BLaER1 (cell line): ENCODE measurements at regions not wholly inside any gene's neighbourhood (a gene's known extent, or its start where the extent isn't known, plus 50 kb on each side); places are given as distances from the start of the nearest gene placed in this dataset.
"Not testable (repeated sequence)": the region's sequence is repeated elsewhere in the genome, so short reads cannot be mapped to it uniquely, and the experiment has no call there.

Experiments
- H3K27ac ChIP-seq: shearing (Covaris generic); formaldehyde crosslinking; 2 replicates; pipeline ENCODE4 v1.8.1; 2022
- H3K27me3 ChIP-seq: shearing (Covaris generic); formaldehyde crosslinking; 2 replicates; pipeline ENCODE4 v1.8.1; 2022
- H3K36me3 ChIP-seq: shearing (Covaris generic); formaldehyde crosslinking; 2 replicates; pipeline ENCODE4 v1.8.1; 2022
- H3K4me1 ChIP-seq: shearing (Covaris generic); formaldehyde crosslinking; 2 replicates; pipeline ENCODE4 v1.8.1; 2022
- H3K4me2 ChIP-seq: shearing (Covaris generic); formaldehyde crosslinking; 2 replicates; pipeline ENCODE4 v1.8.1; 2022
- H3K4me3 ChIP-seq: shearing (Covaris generic); formaldehyde crosslinking; 2 replicates; pipeline ENCODE4 v1.8.1; 2022
- H3K9ac ChIP-seq: shearing (Covaris generic); formaldehyde crosslinking; 2 replicates; pipeline ENCODE4 v1.8.1; 2022
- H3K9me3 ChIP-seq: shearing (Covaris generic); formaldehyde crosslinking; 2 replicates; pipeline ENCODE4 v1.8.1; 2022
- H4K20me1 ChIP-seq: shearing (Covaris generic); formaldehyde crosslinking; 2 replicates; pipeline ENCODE4 v1.8.1; 2022
- Cebpa-rat ChIP-seq: shearing (Covaris generic); IDR thresholded peaks from 2 replicates; pipeline ENCODE4 v1.8.1; 2022

- Histone ChIP-seq H3K27me3 (no peaks in the 10 kb centered on the region), H3K36me3 (no peaks in the 10 kb centered on the region), H4K20me1 (no peaks in the 10 kb centered on the region), H3K27ac (no peak overlapping the region), H3K9me3 (no peaks in the 10 kb centered on the region), H3K4me2 (no peak overlapping the region), H3K4me1 (no peaks in the 10 kb centered on the region), H3K4me3 (no peak overlapping the region), H3K9ac (no peak overlapping the region)
- no peak for TF ChIP-seq Cebpa-rat
These were observed 928.3 kb downstream of the NR2F1-AS1 start for GRCh38 chr5:92652756-92653155.

- no peak overlapping the region for H3K9ac ChIP-seq
- no peak overlapping the region for H3K27ac ChIP-seq
- no peaks in the 10 kb centered on the region for H4K20me1 ChIP-seq
- H3K27me3 ChIP-seq: no peaks in the 10 kb centered on the region
- no peak overlapping the region for H3K4me2 ChIP-seq
- no peak overlapping the region for H3K4me3 ChIP-seq
- no peaks in the 10 kb centered on the region for H3K9me3 ChIP-seq
- no peaks in the 10 kb centered on the region for H3K4me1 ChIP-seq
- no peak for TF ChIP-seq Cebpa-rat
- no peaks in the 10 kb centered on the region for H3K36me3 ChIP-seq
These were observed 936.6 kb downstream of the NR2F1-AS1 start for GRCh38 chr5:92644266-92644886.

GRCh38 chr5:92641031-92641962, 939.7 kb downstream of the NR2F1-AS1 start:
- Histone ChIP-seq H3K27ac (no peak overlapping the region), H3K4me1 (no peaks in the 10 kb centered on the region), H3K36me3 (no peaks in the 10 kb centered on the region), H3K4me2 (no peak overlapping the region), H3K4me3 (no peak overlapping the region), H4K20me1 (no peaks in the 10 kb centered on the region), H3K9me3 (no peaks in the 10 kb centered on the region), H3K27me3 (no peaks in the 10 kb centered on the region), H3K9ac (no peak overlapping the region)
- TF ChIP-seq Cebpa-rat: no peak

GRCh38 chr5:92640340-92640739, 940.7 kb downstream of the NR2F1-AS1 start:
- Histone ChIP-seq H3K36me3 (no peaks in the 10 kb centered on the region), H3K27ac (no peak overlapping the region), H3K4me2 (no peak overlapping the region), H3K4me1 (no peaks in the 10 kb centered on the region), H3K9ac (no peak overlapping the region), H4K20me1 (no peaks in the 10 kb centered on the region), H3K27me3 (no peaks in the 10 kb centered on the region), H3K9me3 (no peaks in the 10 kb centered on the region), H3K4me3 (no peak overlapping the region)
- TF ChIP-seq Cebpa-rat: no peak

- Histone ChIP-seq H3K4me2 (no peak overlapping the region), H3K9ac (no peak overlapping the region), H3K9me3 (no peaks in the 10 kb centered on the region), H3K4me1 (no peaks in the 10 kb centered on the region), H3K4me3 (no peak overlapping the region), H4K20me1 (no peaks in the 10 kb centered on the region), H3K36me3 (no peaks in the 10 kb centered on the region), H3K27me3 (no peaks in the 10 kb centered on the region), H3K27ac (no peak overlapping the region)
- no peak for TF ChIP-seq Cebpa-rat
These were observed 943.1 kb downstream of the NR2F1-AS1 start for GRCh38 chr5:92637960-92638359.

GRCh38 chr5:92637247-92637646, 943.8 kb downstream of the NR2F1-AS1 start:
- Histone ChIP-seq H3K9me3 (no peaks in the 10 kb centered on the region), H3K27me3 (no peaks in the 10 kb centered on the region), H3K36me3 (no peaks in the 10 kb centered on the region), H4K20me1 (no peaks in the 10 kb centered on the region), H3K4me1 (no peaks in the 10 kb centered on the region), H3K4me2 (no peak overlapping the region), H3K4me3 (no peak overlapping the region), H3K9ac (no peak overlapping the region), H3K27ac (no peak overlapping the region)
- no peak for TF ChIP-seq Cebpa-rat

- no peaks in the 10 kb centered on the region for H4K20me1 ChIP-seq
- TF ChIP-seq Cebpa-rat: no peak
- no peak overlapping the region for H3K27ac ChIP-seq
- no peaks in the 10 kb centered on the region for H3K4me1 ChIP-seq
- H3K4me3 ChIP-seq: no peak overlapping the region
- no peaks in the 10 kb centered on the region for H3K27me3 ChIP-seq
- no peaks in the 10 kb centered on the region for H3K36me3 ChIP-seq
- H3K9me3 ChIP-seq: peaks cover 6% of the 10 kb centered on the region
- H3K9ac ChIP-seq: no peak overlapping the region
- no peak overlapping the region for H3K4me2 ChIP-seq
These were observed 946.0 kb downstream of the NR2F1-AS1 start for GRCh38 chr5:92635001-92635461.

- Histone ChIP-seq H3K27me3 (no peaks in the 10 kb centered on the region), H3K4me1 (no peaks in the 10 kb centered on the region), H3K4me3 (no peak overlapping the region), H3K9ac (no peak overlapping the region), H3K9me3 (peaks cover 10% of the 10 kb centered on the region), H3K36me3 (no peaks in the 10 kb centered on the region), H3K4me2 (no peak overlapping the region), H4K20me1 (no peaks in the 10 kb centered on the region), H3K27ac (no peak overlapping the region)
- TF ChIP-seq Cebpa-rat: no peak
These were observed 947.0 kb downstream of the NR2F1-AS1 start for GRCh38 chr5:92633875-92634487.

GRCh38 chr5:92633176-92633575, 947.8 kb downstream of the NR2F1-AS1 start:
- Histone ChIP-seq H3K4me3 (no peak overlapping the region), H3K4me1 (no peaks in the 10 kb centered on the region), H3K4me2 (no peak overlapping the region), H3K27ac (no peak overlapping the region), H3K9me3 (peaks cover 10% of the 10 kb centered on the region), H3K9ac (no peak overlapping the region), H3K27me3 (no peaks in the 10 kb centered on the region), H4K20me1 (no peaks in the 10 kb centered on the region), H3K36me3 (no peaks in the 10 kb centered on the region)
- TF ChIP-seq Cebpa-rat: no peak

GRCh38 chr5:92631237-92631701, 949.8 kb downstream of the NR2F1-AS1 start:
- not testable (repeated sequence) for H3K4me3 ChIP-seq, H3K36me3 ChIP-seq, H3K27ac ChIP-seq, H3K27me3 ChIP-seq, H4K20me1 ChIP-seq, H3K4me2 ChIP-seq, H3K4me1 ChIP-seq, H3K9ac ChIP-seq
- peaks cover 10% of the 10 kb centered on the region for H3K9me3 ChIP-seq
